GM12875 (cell line): ENCODE measurements at regions not wholly inside any gene's neighbourhood (a gene's known extent, or its start where the extent isn't known, plus 50 kb on each side); places are given as distances from the start of the nearest gene placed in this dataset.

Experiments used
- H3K4me3 ChIP-seq: one replicate; pipeline ENCODE4 v1.5.1; 2011; ENCODE audit warnings: low read depth, low read length, control low read depth
- TF ChIP-seq, protein P1 (sequence below): IDR thresholded peaks from 2 replicates; pipeline ENCODE4 v1.5.1; 2011; ENCODE audit warnings: low read depth, mild to moderate bottlenecking, control low read depth, inconsistent platforms, low read length, moderate library complexity, borderline replicate concordance; ENCODE audit not compliant: insufficient read depth

DNA sequence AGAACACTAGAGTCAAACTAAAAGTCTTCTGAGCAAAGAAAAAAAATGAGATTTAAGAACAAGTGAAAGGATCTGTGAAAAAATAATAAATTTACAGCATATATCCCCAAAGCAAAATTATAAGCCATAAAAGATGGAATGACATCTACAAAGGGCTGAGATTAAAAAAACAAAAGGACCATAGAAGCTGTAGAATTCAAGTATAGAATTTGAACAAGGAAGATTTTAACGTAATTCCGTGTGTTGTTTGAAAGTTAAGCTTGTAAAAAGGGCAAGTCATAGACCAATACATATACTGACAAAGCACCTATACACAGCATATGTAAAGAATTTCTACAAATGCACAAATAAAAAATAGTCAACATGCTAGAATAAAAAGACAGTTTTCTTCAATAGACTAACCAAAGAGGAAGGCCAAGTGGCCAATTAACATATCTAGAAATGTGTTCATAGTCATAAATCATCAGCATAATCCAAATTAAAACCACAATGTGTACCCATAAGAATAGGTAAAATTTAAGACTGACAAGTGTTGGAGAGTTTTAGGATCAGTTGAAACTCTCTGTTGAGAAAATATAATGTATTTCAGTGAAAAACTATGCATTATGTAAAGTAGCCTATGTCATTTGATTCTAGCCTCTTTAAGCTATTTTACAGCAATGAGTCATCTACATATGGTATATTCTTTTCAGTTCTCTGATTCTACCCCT lies 674.9 kb downstream of the OLFM4 start:
- H3K4me3 ChIP-seq: no peak overlapping the region
- TF ChIP-seq, protein P1, sequence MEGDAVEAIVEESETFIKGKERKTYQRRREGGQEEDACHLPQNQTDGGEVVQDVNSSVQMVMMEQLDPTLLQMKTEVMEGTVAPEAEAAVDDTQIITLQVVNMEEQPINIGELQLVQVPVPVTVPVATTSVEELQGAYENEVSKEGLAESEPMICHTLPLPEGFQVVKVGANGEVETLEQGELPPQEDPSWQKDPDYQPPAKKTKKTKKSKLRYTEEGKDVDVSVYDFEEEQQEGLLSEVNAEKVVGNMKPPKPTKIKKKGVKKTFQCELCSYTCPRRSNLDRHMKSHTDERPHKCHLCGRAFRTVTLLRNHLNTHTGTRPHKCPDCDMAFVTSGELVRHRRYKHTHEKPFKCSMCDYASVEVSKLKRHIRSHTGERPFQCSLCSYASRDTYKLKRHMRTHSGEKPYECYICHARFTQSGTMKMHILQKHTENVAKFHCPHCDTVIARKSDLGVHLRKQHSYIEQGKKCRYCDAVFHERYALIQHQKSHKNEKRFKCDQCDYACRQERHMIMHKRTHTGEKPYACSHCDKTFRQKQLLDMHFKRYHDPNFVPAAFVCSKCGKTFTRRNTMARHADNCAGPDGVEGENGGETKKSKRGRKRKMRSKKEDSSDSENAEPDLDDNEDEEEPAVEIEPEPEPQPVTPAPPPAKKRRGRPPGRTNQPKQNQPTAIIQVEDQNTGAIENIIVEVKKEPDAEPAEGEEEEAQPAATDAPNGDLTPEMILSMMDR: no peak

DNA sequence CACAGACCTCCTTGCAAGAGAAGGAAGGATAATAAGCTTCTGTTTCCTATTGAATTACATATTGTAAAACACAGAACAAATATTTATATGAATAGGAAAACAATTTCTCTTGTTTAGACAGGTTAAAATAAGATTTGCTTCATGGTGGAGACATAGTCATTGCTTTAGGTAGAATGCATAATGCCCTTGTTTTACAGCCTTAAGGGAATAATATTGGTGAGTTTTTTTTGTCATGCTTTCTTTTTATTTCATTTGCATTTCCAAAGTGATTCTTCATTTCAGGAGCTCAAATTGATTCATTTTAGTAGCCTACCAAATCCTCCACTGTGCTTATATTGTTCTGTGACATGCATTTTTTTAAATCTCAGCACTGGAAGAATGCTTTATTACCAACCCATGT lies 690.7 kb downstream of the OLFM4 start:
- no peak overlapping the region for H3K4me3 ChIP-seq
- TF ChIP-seq, protein P1: no peak

DNA sequence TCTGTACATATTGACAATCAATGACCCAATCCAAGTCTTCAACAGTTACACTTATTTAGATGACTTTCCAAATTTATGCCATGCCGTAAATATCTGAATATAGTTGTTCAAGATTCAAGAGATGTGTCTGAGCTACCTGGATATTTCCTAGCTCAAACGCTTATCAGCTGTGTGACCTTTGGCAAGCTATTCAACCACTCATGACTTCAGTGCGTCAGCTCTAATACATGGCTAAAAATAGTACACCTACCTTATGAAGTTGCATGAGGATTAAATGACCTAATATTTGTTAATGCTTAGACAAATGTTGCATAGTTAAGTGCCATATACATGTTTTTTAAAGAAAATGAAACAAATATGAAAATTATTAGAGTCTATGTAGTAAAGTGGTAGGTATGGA lies 704.1 kb downstream of the OLFM4 start:
- TF ChIP-seq, protein P1: no peak
- no peak overlapping the region for H3K4me3 ChIP-seq

DNA sequence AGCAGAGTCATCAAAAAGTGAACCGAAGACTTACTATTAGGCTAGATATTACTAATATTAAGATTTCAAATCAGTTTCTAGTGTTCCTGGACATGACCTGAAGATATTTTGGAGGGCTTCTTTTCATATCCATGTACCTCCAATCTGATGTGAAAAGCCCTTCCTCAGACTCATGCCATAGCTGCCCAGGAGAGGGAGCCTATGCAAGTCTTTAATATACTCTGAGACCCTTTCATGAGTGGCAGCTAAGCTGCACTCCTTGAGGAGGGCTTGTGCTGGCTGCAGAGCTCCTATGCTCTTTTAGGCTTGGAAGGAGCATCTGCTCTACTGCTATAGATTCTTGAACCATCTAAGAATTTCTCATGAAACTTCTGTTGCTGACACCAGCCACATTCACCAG lies 715.3 kb downstream of the OLFM4 start:
- TF ChIP-seq, protein P1: no peak

DNA sequence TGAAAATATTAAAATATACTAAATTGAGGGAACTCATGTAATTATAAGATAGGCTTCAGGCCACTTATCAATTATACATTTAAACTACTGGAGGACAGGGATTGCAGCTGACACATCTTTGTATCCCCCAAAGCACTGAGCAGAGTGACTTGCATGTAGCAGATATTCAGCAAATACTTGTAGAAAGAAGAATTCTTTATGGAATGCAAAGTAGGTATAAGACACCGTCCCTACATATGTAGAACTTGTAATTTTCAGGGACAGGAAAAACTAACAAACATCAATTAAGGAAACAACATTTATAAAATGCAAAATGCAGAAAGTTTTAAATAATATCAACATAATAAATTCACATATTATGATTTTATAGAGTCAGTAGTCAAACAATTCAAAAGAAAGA lies 719.2 kb downstream of the OLFM4 start:
- TF ChIP-seq, protein P1: no peak
- no peak overlapping the region for H3K4me3 ChIP-seq

More for the DNA sequence above, 715.3 kb downstream of the OLFM4 start:
- H3K4me3 ChIP-seq: no peak overlapping the region

DNA sequence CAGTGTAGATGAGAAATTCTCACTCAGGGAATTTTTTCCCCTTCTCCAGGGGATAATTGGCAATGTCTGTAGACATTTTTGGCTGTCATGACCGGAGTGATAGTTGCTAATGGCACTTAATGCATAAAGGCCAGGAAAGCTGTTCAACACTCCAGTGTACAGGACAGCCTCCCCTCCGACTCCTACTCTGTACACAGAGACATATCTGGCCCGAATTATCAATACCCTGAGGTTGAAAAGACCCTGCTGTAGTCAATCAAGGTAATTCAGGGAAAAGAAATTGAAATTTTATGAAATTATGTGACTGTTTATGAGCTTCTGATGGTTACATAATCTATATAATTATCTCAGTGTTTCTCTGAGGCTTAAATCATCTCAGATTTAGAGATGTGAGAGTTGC lies 720.7 kb downstream of the OLFM4 start:
- no peak overlapping the region for H3K4me3 ChIP-seq
- TF ChIP-seq, protein P1: no peak

DNA sequence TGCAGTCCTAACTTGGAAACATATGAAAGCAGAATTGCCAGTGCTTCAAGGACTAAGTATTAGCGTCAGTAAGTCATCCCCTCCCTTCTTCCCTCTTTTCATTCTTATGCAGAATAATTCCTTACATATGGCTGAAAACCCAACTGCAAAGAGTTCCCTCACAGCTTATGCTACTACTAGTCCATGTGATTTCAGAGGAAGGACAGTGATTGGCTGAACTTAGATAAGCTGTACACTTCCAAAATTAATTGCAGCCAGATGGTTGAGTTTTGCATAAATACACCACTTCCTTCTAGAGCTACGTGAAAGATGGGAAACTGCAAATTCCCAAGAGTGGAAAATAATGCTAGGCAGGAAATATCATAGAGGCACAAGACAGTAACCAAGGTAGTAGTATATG lies 730.4 kb downstream of the OLFM4 start:
- no peak overlapping the region for H3K4me3 ChIP-seq
- TF ChIP-seq, protein P1: no peak
